OCI-LY1 (cell line): ENCODE measurements at regions not wholly inside any gene's neighbourhood (a gene's known extent, or its start where the extent isn't known, plus 50 kb on each side); places are given as distances from the start of the nearest gene placed in this dataset.

Source experiments
- H2AFZ ChIP-seq: fragments of 200-600 bp; sonication (generic), shearing (Covaris generic); 2 replicates; pipeline ENCODE4 v1.6.0; 2014; ENCODE audit warnings: antibody characterized with exemption, mild to moderate bottlenecking, low read length
- H3F3A ChIP-seq: fragments of 200-600 bp; sonication (generic), shearing (Covaris generic); 2 replicates; pipeline ENCODE4 v1.6.0; 2014; ENCODE audit warnings: mild to moderate bottlenecking, antibody characterized with exemption, low read length, moderate library complexity; ENCODE audit not compliant: insufficient read depth
- H3K27ac ChIP-seq: fragments of 200-600 bp; sonication (generic); 2 replicates; pipeline ENCODE4 v1.5.1; 2014; ENCODE audit warnings: low read length, mixed run types, mild to moderate bottlenecking, low read depth; ENCODE audit not compliant: poor library complexity, severe bottlenecking
- H3K27me3 ChIP-seq: fragments of 200-600 bp; sonication (generic); 2 replicates; pipeline ENCODE4 v1.6.0; 2014; ENCODE audit warnings: antibody characterized with exemption, mild to moderate bottlenecking, low read length, moderate library complexity; ENCODE audit not compliant: insufficient read depth
- H3K36me3 ChIP-seq: fragments of 200-600 bp; sonication (generic); 2 replicates; pipeline ENCODE4 v1.6.1; 2014; ENCODE audit warnings: mild to moderate bottlenecking, antibody characterized with exemption, low read length, moderate library complexity, mixed read lengths; ENCODE audit not compliant: insufficient read depth
- H3K4me1 ChIP-seq: fragments of 200-600 bp; sonication (generic); 2 replicates; pipeline ENCODE4 v1.5.1; 2014; ENCODE audit warnings: mild to moderate bottlenecking, low read length, moderate library complexity; ENCODE audit not compliant: insufficient read depth, severe bottlenecking
- H3K4me2 ChIP-seq: fragments of 200-600 bp; sonication (generic), shearing (Covaris generic); 2 replicates; pipeline ENCODE4 v1.6.1; 2014; ENCODE audit warnings: low read length
- H3K4me3 ChIP-seq: fragments of 200-600 bp; sonication (generic); 2 replicates; pipeline ENCODE4 v1.5.1; 2014; ENCODE audit warnings: low read length, low read depth, mild to moderate bottlenecking, mixed read lengths; ENCODE audit not compliant: poor library complexity, severe bottlenecking
- H3K79me2 ChIP-seq: fragments of 200-600 bp; shearing (Covaris generic); 2 replicates; pipeline ENCODE4 v1.6.1; 2016; ENCODE audit warnings: mixed run types, low read length, mixed read lengths; ENCODE audit not compliant: insufficient read depth
- H3K9ac ChIP-seq: fragments of 200-600 bp; sonication (generic), shearing (Covaris generic); 2 replicates; pipeline ENCODE4 v1.6.1; 2014; ENCODE audit warnings: mild to moderate bottlenecking, low read length, mixed read lengths
- H3K9me2 ChIP-seq: fragments of 200-600 bp; sonication (generic), shearing (Covaris generic); 2 replicates; pipeline ENCODE4 v1.6.1; 2014; ENCODE audit warnings: low read depth, mild to moderate bottlenecking, low read length, mixed read lengths
- H3K9me3 ChIP-seq: fragments of 200-600 bp; shearing (Covaris generic); 2 replicates; pipeline ENCODE4 v1.6.1; 2014; ENCODE audit warnings: low read length, mixed read lengths
- H4K20me1 ChIP-seq: fragments of 200-600 bp; sonication (generic), shearing (Covaris generic); 2 replicates; pipeline ENCODE4 v1.6.0; 2016; ENCODE audit warnings: mild to moderate bottlenecking, low read length; ENCODE audit not compliant: insufficient read depth
- EZH2 ChIP-seq: fragments of 200-600 bp; sonication (generic), shearing (Covaris generic); IDR thresholded peaks from 2 replicates; pipeline ENCODE4 v1.8.0; 2017; ENCODE audit warnings: borderline replicate concordance, mixed run types, mild to moderate bottlenecking, antibody characterized with exemption, low read length, moderate library complexity, mixed read lengths
- TF ChIP-seq, protein P1 (sequence below): fragments of 200-600 bp; sonication (generic), shearing (Covaris generic); IDR thresholded peaks from 2 replicates; pipeline ENCODE4 v1.5.1; 2017; ENCODE audit warnings: mild to moderate bottlenecking, antibody characterized with exemption, low read length, moderate library complexity, mixed read lengths

DNA sequence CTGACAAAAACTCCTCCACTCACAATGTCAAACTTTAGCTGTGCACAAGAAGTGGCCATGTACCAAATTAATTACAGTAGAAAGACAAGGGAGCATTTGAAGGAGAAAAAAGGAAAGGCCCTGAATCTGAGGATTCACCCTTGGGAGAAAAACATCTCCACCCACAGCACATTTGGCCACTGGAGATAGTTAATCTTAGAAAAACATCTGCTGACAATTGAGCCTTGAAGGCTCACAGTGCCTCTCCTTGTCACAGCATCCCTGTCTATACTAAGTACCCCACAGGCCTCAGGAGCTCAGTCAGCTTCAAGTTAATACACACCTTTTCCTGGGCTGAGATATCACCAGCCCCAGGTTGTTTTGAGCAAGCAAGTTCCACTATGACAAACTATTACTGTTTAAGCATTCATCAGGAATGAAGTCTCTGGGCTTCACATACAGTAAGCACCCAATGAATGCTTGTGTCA is 78.1 kb upstream of the SETMAR start:
- Histone ChIP-seq H4K20me1 (no peaks in the 10 kb centered on the region), H3K9me3 (no peaks in the 10 kb centered on the region), H3K4me2 (no peak overlapping the region), H3K27me3 (no peaks in the 10 kb centered on the region), H3K9ac (no peak overlapping the region), H3K9me2 (no peaks in the 10 kb centered on the region), H3K4me1 (no peaks in the 10 kb centered on the region), H3F3A (no peaks in the 10 kb centered on the region), H2AFZ (no peak overlapping the region), H3K79me2 (no peaks in the 10 kb centered on the region), H3K36me3 (no peaks in the 10 kb centered on the region), H3K4me3 (no peak overlapping the region), H3K27ac (no peak overlapping the region)
- TF ChIP-seq, protein P1, sequence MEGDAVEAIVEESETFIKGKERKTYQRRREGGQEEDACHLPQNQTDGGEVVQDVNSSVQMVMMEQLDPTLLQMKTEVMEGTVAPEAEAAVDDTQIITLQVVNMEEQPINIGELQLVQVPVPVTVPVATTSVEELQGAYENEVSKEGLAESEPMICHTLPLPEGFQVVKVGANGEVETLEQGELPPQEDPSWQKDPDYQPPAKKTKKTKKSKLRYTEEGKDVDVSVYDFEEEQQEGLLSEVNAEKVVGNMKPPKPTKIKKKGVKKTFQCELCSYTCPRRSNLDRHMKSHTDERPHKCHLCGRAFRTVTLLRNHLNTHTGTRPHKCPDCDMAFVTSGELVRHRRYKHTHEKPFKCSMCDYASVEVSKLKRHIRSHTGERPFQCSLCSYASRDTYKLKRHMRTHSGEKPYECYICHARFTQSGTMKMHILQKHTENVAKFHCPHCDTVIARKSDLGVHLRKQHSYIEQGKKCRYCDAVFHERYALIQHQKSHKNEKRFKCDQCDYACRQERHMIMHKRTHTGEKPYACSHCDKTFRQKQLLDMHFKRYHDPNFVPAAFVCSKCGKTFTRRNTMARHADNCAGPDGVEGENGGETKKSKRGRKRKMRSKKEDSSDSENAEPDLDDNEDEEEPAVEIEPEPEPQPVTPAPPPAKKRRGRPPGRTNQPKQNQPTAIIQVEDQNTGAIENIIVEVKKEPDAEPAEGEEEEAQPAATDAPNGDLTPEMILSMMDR = no peak
- no peak for TF ChIP-seq EZH2

DNA sequence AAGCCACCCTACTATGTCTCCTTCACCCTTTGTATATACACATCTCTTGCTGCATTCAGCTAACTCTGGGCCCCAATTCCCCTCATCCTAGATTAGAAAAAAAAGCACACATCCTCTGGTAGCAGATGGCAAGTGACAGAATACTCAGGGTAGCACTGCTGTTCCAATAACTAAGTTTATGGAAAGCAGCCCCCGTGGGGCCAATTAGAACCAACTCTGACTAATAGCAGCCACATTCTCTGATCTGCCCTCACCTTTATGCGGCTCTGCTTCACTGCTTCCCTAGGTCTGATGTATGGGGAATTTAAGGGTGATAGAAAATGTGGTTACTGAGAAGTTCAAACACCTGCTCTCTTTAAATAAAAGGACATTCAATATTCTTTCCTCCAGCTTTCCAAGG is 74.9 kb upstream of the SETMAR start:
- Histone ChIP-seq H3K27me3 (no peaks in the 10 kb centered on the region), H3K27ac (no peak overlapping the region), H2AFZ (no peak overlapping the region), H3K36me3 (no peaks in the 10 kb centered on the region), H3K9ac (no peak overlapping the region), H4K20me1 (no peaks in the 10 kb centered on the region), H3K4me2 (no peak overlapping the region), H3K4me3 (no peak overlapping the region), H3K9me3 (no peaks in the 10 kb centered on the region), H3F3A (no peaks in the 10 kb centered on the region), H3K4me1 (no peaks in the 10 kb centered on the region), H3K9me2 (no peaks in the 10 kb centered on the region), H3K79me2 (no peaks in the 10 kb centered on the region)
- TF ChIP-seq, protein P1 = no peak
- no peak for TF ChIP-seq EZH2

DNA sequence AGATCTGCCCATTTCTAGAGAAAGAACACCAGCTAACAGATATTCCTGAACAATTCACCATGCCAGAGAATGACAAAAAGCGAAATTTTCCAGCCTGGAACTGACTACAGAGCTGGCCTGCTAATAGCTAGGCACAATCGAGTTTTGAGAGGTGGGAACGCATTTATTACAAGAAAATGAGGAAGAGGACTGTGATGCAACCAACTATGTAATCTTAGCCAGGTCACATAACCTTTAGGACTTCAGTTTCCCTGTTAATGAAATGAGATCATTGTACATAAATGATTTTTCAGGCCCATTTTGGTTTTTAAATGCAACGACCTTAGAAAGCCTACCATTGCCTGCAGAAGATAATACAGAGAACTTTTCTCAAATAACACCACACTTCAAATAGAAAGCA is 72.1 kb upstream of the SETMAR start:
- Histone ChIP-seq H3K27ac (no peak overlapping the region), H3K79me2 (no peaks in the 10 kb centered on the region), H3K9me2 (no peaks in the 10 kb centered on the region), H3K4me3 (no peak overlapping the region), H2AFZ (no peak overlapping the region), H3F3A (no peaks in the 10 kb centered on the region), H3K27me3 (no peaks in the 10 kb centered on the region), H3K36me3 (no peaks in the 10 kb centered on the region), H3K9ac (no peak overlapping the region), H3K9me3 (no peaks in the 10 kb centered on the region), H4K20me1 (no peaks in the 10 kb centered on the region), H3K4me2 (no peak overlapping the region), H3K4me1 (no peaks in the 10 kb centered on the region)
- TF ChIP-seq, protein P1 = no peak
- TF ChIP-seq EZH2 = no peak
